ENCODE measurements at regions not wholly inside any gene's neighbourhood (a gene's known extent, or its start where the extent isn't known, plus 50 kb on each side); places are given as distances from the start of the nearest gene placed in this dataset.
A peak's percentile ranks its signal among the peaks of the same experiment; 100 is the strongest.

GRCh38 chr14:101117543-101117942 lies 214.0 kb upstream of the RTL1 start:
- no peaks in the 10 kb centered on the region for H3K4me1 ChIP-seq
- TF ChIP-seq CTCF (IDR thresholded peaks at IDR 0.05), result no peak
- intact Hi-C loops (cut with DNase I), result no loop called here
- H3K27ac ChIP-seq, result no peak overlapping the region
- H3K4me3 ChIP-seq, result no peak overlapping the region
- DNase-seq, result no peak
- no peak overlapping the region for H3K9ac ChIP-seq (ENCODE audit: low read depth in 2 of 2, low read length in 2 of 2)
- no peaks in the 10 kb centered on the region for H3K27me3 ChIP-seq
- no peaks in the 10 kb centered on the region for H3K9me3 ChIP-seq
- H3K36me3 ChIP-seq, result no peaks in the 10 kb centered on the region

- no peaks in the 10 kb centered on the region for H3K4me1 ChIP-seq
- H3K9me3 ChIP-seq, result no peaks in the 10 kb centered on the region
- H3K27ac ChIP-seq, result no peak overlapping the region
- TF ChIP-seq CTCF (IDR thresholded peaks at IDR 0.05), result no peak
- no peaks in the 10 kb centered on the region for H3K36me3 ChIP-seq
- no peak overlapping the region for H3K9ac ChIP-seq (ENCODE audit: low read depth in 2 of 2, low read length in 2 of 2)
- no peak for DNase-seq
- no peaks in the 10 kb centered on the region for H3K27me3 ChIP-seq
- intact Hi-C loops (cut with DNase I), result no loop called here
- H3K4me3 ChIP-seq, result no peak overlapping the region
Measured at GRCh38 chr14:101118233-101118632, 214.7 kb upstream of the RTL1 start.

GRCh38 chr14:101118746-101119591 lies 215.4 kb upstream of the RTL1 start:
- Histone ChIP-seq H3K36me3 (no peaks in the 10 kb centered on the region), H3K4me3 (no peak overlapping the region), H3K4me1 (no peaks in the 10 kb centered on the region), H3K9ac (ENCODE audit: low read depth in 2 of 2, low read length in 2 of 2) (no peak overlapping the region), H3K27me3 (no peaks in the 10 kb centered on the region), H3K27ac (no peak overlapping the region), H3K9me3 (no peaks in the 10 kb centered on the region)
- intact Hi-C loops (cut with DNase I), result no loop called here
- no peak for TF ChIP-seq CTCF (IDR thresholded peaks at IDR 0.05)
- DNase-seq, result no peak

- peak; percentile 8 for DNase-seq
- no peak for TF ChIP-seq CTCF (IDR thresholded peaks at IDR 0.05)
- Histone ChIP-seq H3K4me3 (no peak overlapping the region), H3K9ac (ENCODE audit: low read depth in 2 of 2, low read length in 2 of 2) (peak overlapping the region in 1 of 2 donors; percentile 2), H3K27me3 (no peaks in the 10 kb centered on the region), H3K4me1 (no peaks in the 10 kb centered on the region), H3K27ac (no peak overlapping the region), H3K36me3 (no peaks in the 10 kb centered on the region), H3K9me3 (no peaks in the 10 kb centered on the region)
- intact Hi-C loops (cut with DNase I), result no loop called here
Measured at GRCh38 chr14:101119830-101120571, 216.5 kb upstream of the RTL1 start.

- TF ChIP-seq CTCF (IDR thresholded peaks at IDR 0.05), result no peak
- peak; percentile 27 for DNase-seq
- H3K4me3 ChIP-seq, result peak overlapping the region; percentile 5
- H3K36me3 ChIP-seq, result no peaks in the 10 kb centered on the region
- H3K4me1 ChIP-seq, result no peaks in the 10 kb centered on the region
- H3K9ac ChIP-seq (ENCODE audit: low read depth in 2 of 2, low read length in 2 of 2), result peak overlapping the region in 1 of 2 donors; percentile 35
- peak overlapping the region; percentile 28 for H3K27ac ChIP-seq
- no peaks in the 10 kb centered on the region for H3K9me3 ChIP-seq
- intact Hi-C loops (cut with DNase I), result no loop called here
- H3K27me3 ChIP-seq, result no peaks in the 10 kb centered on the region
Measured at GRCh38 chr14:101120641-101121507, 217.4 kb upstream of the RTL1 start.

Measured in colonic mucosa (tissue), 4 donors.